ENCODE measurements at regions not wholly inside any gene's neighbourhood (a gene's known extent, or its start where the extent isn't known, plus 50 kb on each side); places are given as distances from the start of the nearest gene placed in this dataset.

GRCh38 chr13:95420501-95420900 is 119.2 kb upstream of the ABCC4 start:
- Histone ChIP-seq H3K4me1 (ENCODE audit: control insufficient read depth, insufficient read depth, low read length) (no peaks in the 10 kb centered on the region), H3K9me3 (ENCODE audit: control insufficient read depth, insufficient read depth, low read depth, low read length) (no peaks in the 10 kb centered on the region), H3K36me3 (ENCODE audit: control insufficient read depth in 2 of 2, insufficient read depth in 1 of 2, low read length in 2 of 2) (no peaks in the 10 kb centered on the region), H3K27ac (ENCODE audit: extremely low read depth, low read depth, low read length) (no peak overlapping the region), H3K4me3 (ENCODE audit: low read depth, low read length) (no peak overlapping the region)
- TF ChIP-seq ZNF202 (tag by site-specific recombination; IDR thresholded peaks at IDR 0.05; ENCODE audit: borderline replicate concordance) (no peak), HOXC10 (CRISPR knock-in tag; IDR thresholded peaks at IDR 0.05) (no peak), ZNF426 (tag by site-specific recombination; IDR thresholded peaks at IDR 0.05) (no peak), HOXD13 (CRISPR knock-in tag; IDR thresholded peaks at IDR 0.05; ENCODE audit: borderline replicate concordance) (no peak), KLF17 (tag by site-specific recombination; IDR thresholded peaks at IDR 0.05) (no peak), FEZF1 (tag by site-specific recombination; IDR thresholded peaks at IDR 0.05) (no peak)
- CTCF ChIA-PET: interaction anchor here (0.6 kb wide), 1 partner anchor 16 kb away, joined by 3 read pairs; no protein-coding TSS in a partner anchor
- POLR2A ChIA-PET: no interaction called here

GRCh38 chr13:95426631-95427030 is 125.4 kb upstream of the ABCC4 start:
- H3K4me1 ChIP-seq (ENCODE audit: control insufficient read depth, insufficient read depth, low read length): no peaks in the 10 kb centered on the region
- no peak overlapping the region for H3K4me3 ChIP-seq (ENCODE audit: low read depth, low read length)
- H3K27ac ChIP-seq (ENCODE audit: extremely low read depth, low read depth, low read length): no peak overlapping the region
- no peaks in the 10 kb centered on the region for H3K9me3 ChIP-seq (ENCODE audit: control insufficient read depth, insufficient read depth, low read depth, low read length)
- ChIA-PET CTCF (interaction anchor here (1.1 kb wide), 1 partner anchor 22 kb away, joined by 3 read pairs; no protein-coding TSS in a partner anchor), POLR2A (no interaction called here)
- H3K36me3 ChIP-seq (ENCODE audit: control insufficient read depth in 2 of 2, insufficient read depth in 1 of 2, low read length in 2 of 2): no peaks in the 10 kb centered on the region
- no peak for TF ChIP-seq ZBTB10 (tag by site-specific recombination; IDR thresholded peaks at IDR 0.05)
- TF ChIP-seq ZNF292 (tag by site-specific recombination; IDR thresholded peaks at IDR 0.05; ENCODE audit: borderline replicate concordance, low read depth): no peak
- TF ChIP-seq PRDM2 (tag by site-specific recombination; IDR thresholded peaks at IDR 0.05; ENCODE audit: borderline replicate concordance): no peak
- no peak for TF ChIP-seq PRDM10 (tag by site-specific recombination; IDR thresholded peaks at IDR 0.05)
- no peak for TF ChIP-seq ZSCAN4 (tag by site-specific recombination; IDR thresholded peaks at IDR 0.05)
- TF ChIP-seq ZNF654 (tag by site-specific recombination; IDR thresholded peaks at IDR 0.05; ENCODE audit: low read depth): no peak
- TF ChIP-seq ZNF19 (tag by site-specific recombination; IDR thresholded peaks at IDR 0.05; ENCODE audit: low read depth): no peak
- no peak for TF ChIP-seq SP3 (tag by site-specific recombination; IDR thresholded peaks at IDR 0.05)
- TF ChIP-seq WT1 (tag by site-specific recombination; IDR thresholded peaks at IDR 0.05): no peak
- no peak for TF ChIP-seq REST (tag by site-specific recombination; IDR thresholded peaks at IDR 0.05)
